HEK293 (cell line): ENCODE measurements at regions not wholly inside any gene's neighbourhood (a gene's known extent, or its start where the extent isn't known, plus 50 kb on each side); places are given as distances from the start of the nearest gene placed in this dataset.

Source experiments
- CTCF ChIA-PET: fragments of 350-600 bp; formaldehyde crosslinking; extraction: SDS; loops from one replicate; lab custom pipeline; 2021; ENCODE audit warnings: antibody characterized with exemption; lab: Yijun Ruan, JAX
- POLR2A ChIA-PET: fragments of 300-600 bp; formaldehyde crosslinking; extraction: SDS; loops from one replicate; lab custom pipeline; 2020; ENCODE audit warnings: antibody characterized with exemption, inconsistent platforms; lab: Yijun Ruan, JAX
- H3K27ac ChIP-seq: fragments of 200-500 bp; sonication (Bioruptor generic); 2 replicates; pipeline ENCODE4 v1.5.1; 2014; ENCODE audit warnings: low read depth, low read length, control low read depth, inconsistent platforms; ENCODE audit errors: extremely low read depth
- H3K36me3 ChIP-seq, 2 experiments: fragments of 200-500 bp in 1 of 2; sonication (Bioruptor generic) in 1 of 2; 1 replicate in 1 of 2; 2 replicates in 1 of 2; pipeline ENCODE4 v1.5.1; 2014 to 2017; ENCODE audit warnings: inconsistent platforms in 2 of 2, low read length in 2 of 2; ENCODE audit not compliant: control insufficient read depth in 2 of 2, insufficient read depth in 1 of 2
- H3K4me1 ChIP-seq: fragments of 200-500 bp; sonication (Bioruptor generic); 2 replicates; pipeline ENCODE4 v1.5.1; 2014; ENCODE audit warnings: mild to moderate bottlenecking, low read length, inconsistent platforms; ENCODE audit not compliant: control insufficient read depth, insufficient read depth
- H3K4me3 ChIP-seq: 2 replicates; pipeline ENCODE4 v1.5.1; 2011; ENCODE audit warnings: low read depth, mild to moderate bottlenecking, control low read depth, low read length, moderate library complexity
- H3K9me3 ChIP-seq: fragments of 200-500 bp; sonication (Bioruptor generic); 2 replicates; pipeline ENCODE4 v1.5.1; 2014; ENCODE audit warnings: low read depth, low read length, inconsistent platforms; ENCODE audit not compliant: control insufficient read depth, insufficient read depth
- ATF2 ChIP-seq: fragments of 450-650 bp; formaldehyde crosslinking; IDR thresholded peaks from 2 replicates; pipeline ENCODE4 v1.5.1; 2016; ENCODE audit warnings: missing biosample characterization, missing genetic modification characterization, low read depth
- BCL11A ChIP-seq: fragments of 450-650 bp; formaldehyde crosslinking; IDR thresholded peaks from 2 replicates; pipeline ENCODE4 v1.5.1; 2016; ENCODE audit warnings: low read depth, missing biosample characterization, missing genetic modification characterization
- BCL6B ChIP-seq: fragments of 450-650 bp; formaldehyde crosslinking; IDR thresholded peaks from 2 replicates; pipeline ENCODE4 v1.5.1; 2017; ENCODE audit warnings: missing biosample characterization, missing genetic modification characterization
- FEZF1 ChIP-seq: fragments of 450-650 bp; formaldehyde crosslinking; IDR thresholded peaks from 2 replicates; pipeline ENCODE4 v1.5.1; 2016; ENCODE audit warnings: missing biosample characterization, missing genetic modification characterization
- GLIS2 ChIP-seq: fragments of 450-650 bp; formaldehyde crosslinking; IDR thresholded peaks from 2 replicates; pipeline ENCODE4 v1.5.1; 2016; ENCODE audit warnings: missing biosample characterization, missing genetic modification characterization
- HOXC10 ChIP-seq: sonication (generic); formaldehyde crosslinking; IDR thresholded peaks from 2 replicates; pipeline ENCODE4 v1.8.1; 2023; ENCODE audit warnings: mild to moderate bottlenecking, missing genetic modification reagents
- KLF1 ChIP-seq: fragments of 450-650 bp; formaldehyde crosslinking; IDR thresholded peaks from 2 replicates; pipeline ENCODE4 v1.5.1; 2016; ENCODE audit warnings: missing biosample characterization, missing genetic modification characterization
- KLF8 ChIP-seq: fragments of 450-650 bp; formaldehyde crosslinking; IDR thresholded peaks from 2 replicates; pipeline ENCODE4 v1.5.1; 2016; ENCODE audit warnings: missing biosample characterization, missing genetic modification characterization
- PRDM1 ChIP-seq: fragments of 450-650 bp; formaldehyde crosslinking; IDR thresholded peaks from 2 replicates; pipeline ENCODE4; 2016; ENCODE audit warnings: missing biosample characterization, missing genetic modification characterization
- SETDB1 ChIP-seq: IDR thresholded peaks from one replicate; pipeline ENCODE4 v1.6.1; 2017; ENCODE audit warnings: mild to moderate bottlenecking, low read length, moderate library complexity, mixed read lengths; ENCODE audit not compliant: insufficient read length
- SP7 ChIP-seq: fragments of 450-650 bp; formaldehyde crosslinking; IDR thresholded peaks from 2 replicates; pipeline ENCODE4 v1.5.1; 2016; ENCODE audit warnings: missing biosample characterization, missing genetic modification characterization
- ZNF133 ChIP-seq: fragments of 450-650 bp; formaldehyde crosslinking; IDR thresholded peaks from 2 replicates; pipeline ENCODE4 v1.5.1; 2016; ENCODE audit warnings: missing biosample characterization, missing genetic modification characterization
- ZNF2 ChIP-seq: fragments of 450-650 bp; formaldehyde crosslinking; IDR thresholded peaks from 2 replicates; pipeline ENCODE4 v1.5.1; 2016; ENCODE audit warnings: missing biosample characterization, missing genetic modification characterization
- ZNF214 ChIP-seq: fragments of 450-650 bp; formaldehyde crosslinking; IDR thresholded peaks from 2 replicates; pipeline ENCODE4 v1.5.1; 2017; ENCODE audit warnings: missing biosample characterization, mild to moderate bottlenecking, missing genetic modification characterization, borderline replicate concordance
- ZNF239 ChIP-seq: fragments of 450-650 bp; formaldehyde crosslinking; IDR thresholded peaks from 2 replicates; pipeline ENCODE4 v1.5.1; 2016; ENCODE audit warnings: missing biosample characterization, missing genetic modification characterization
- ZNF248 ChIP-seq: fragments of 450-650 bp; formaldehyde crosslinking; IDR thresholded peaks from 2 replicates; pipeline ENCODE4 v1.5.1; 2017; ENCODE audit warnings: missing biosample characterization, missing genetic modification characterization
- ZNF621 ChIP-seq: fragments of 450-650 bp; formaldehyde crosslinking; IDR thresholded peaks from 2 replicates; pipeline ENCODE4 v1.5.1; 2017; ENCODE audit warnings: missing biosample characterization, missing genetic modification characterization
- ZNF629 ChIP-seq: fragments of 450-650 bp; formaldehyde crosslinking; IDR thresholded peaks from 2 replicates; pipeline ENCODE4 v1.5.1; 2017; ENCODE audit warnings: missing biosample characterization, missing genetic modification characterization
- ZNF704 ChIP-seq: fragments of 450-650 bp; formaldehyde crosslinking; IDR thresholded peaks from 2 replicates; pipeline ENCODE4 v1.5.1; 2016; ENCODE audit warnings: missing biosample characterization, missing genetic modification characterization
- ZNF776 ChIP-seq: fragments of 450-650 bp; formaldehyde crosslinking; IDR thresholded peaks from 2 replicates; pipeline ENCODE4 v1.5.0; 2017; ENCODE audit warnings: missing biosample characterization, missing genetic modification characterization, borderline replicate concordance
- ZSCAN5A ChIP-seq: fragments of 450-650 bp; formaldehyde crosslinking; IDR thresholded peaks from 2 replicates; pipeline ENCODE4 v1.5.1; 2016; ENCODE audit warnings: missing biosample characterization, missing genetic modification characterization

GRCh38 chr5:118007262-118007661, 981.1 kb downstream of the DTWD2 start:
- CTCF ChIA-PET = no interaction called here
- no peak overlapping the region for H3K27ac ChIP-seq

GRCh38 chr5:118006219-118006618, 982.1 kb downstream of the DTWD2 start:
- CTCF ChIA-PET = no interaction called here

More at GRCh38 chr5:118007262-118007661, 981.1 kb downstream of the DTWD2 start:
- TF ChIP-seq ZSCAN5A (no peak), ZNF629 (tag by site-specific recombination) (no peak), KLF8 (tag by site-specific recombination) (no peak), SETDB1 (no peak)
- Histone ChIP-seq H3K9me3 (no peaks in the 10 kb centered on the region), H3K36me3 (no peaks in the 10 kb centered on the region), H3K4me1 (no peaks in the 10 kb centered on the region), H3K4me3 (no peak overlapping the region)
- POLR2A ChIA-PET = no interaction called here

GRCh38 chr5:117999939-118000549, 988.3 kb downstream of the DTWD2 start:
- Histone ChIP-seq H3K27ac (no peak overlapping the region), H3K9me3 (no peaks in the 10 kb centered on the region), H3K4me3 (no peak overlapping the region), H3K36me3 (no peaks in the 10 kb centered on the region), H3K4me1 (no peaks in the 10 kb centered on the region)
- ChIA-PET CTCF (no interaction called here), POLR2A (no interaction called here)
- TF ChIP-seq GLIS2 = no peak
- TF ChIP-seq KLF1 (tag by site-specific recombination) = no peak
- TF ChIP-seq ZNF776 = no peak
- TF ChIP-seq HOXC10 (CRISPR knock-in tag) = no peak
- no peak for TF ChIP-seq FEZF1 (tag by site-specific recombination)
- TF ChIP-seq ZNF704 (tag by site-specific recombination) = no peak
- no peak for TF ChIP-seq BCL11A (tag by site-specific recombination)
- TF ChIP-seq ZNF248 (tag by site-specific recombination) = no peak
- no peak for TF ChIP-seq ZNF2 (tag by site-specific recombination)

More at GRCh38 chr5:118006219-118006618, 982.1 kb downstream of the DTWD2 start:
- no peak for TF ChIP-seq ATF2 (tag by site-specific recombination)
- no peak for TF ChIP-seq ZNF239 (tag by site-specific recombination)
- TF ChIP-seq ZNF621 = no peak
- TF ChIP-seq ZNF133 (tag by site-specific recombination) = no peak
- no peak for TF ChIP-seq ZNF629 (tag by site-specific recombination)
- no peak for TF ChIP-seq PRDM1 (tag by site-specific recombination)
- TF ChIP-seq ZNF214 (tag by site-specific recombination) = no peak
- TF ChIP-seq SP7 = no peak
- TF ChIP-seq BCL6B = no peak
- no peaks in the 10 kb centered on the region for H3K36me3 ChIP-seq
- no peaks in the 10 kb centered on the region for H3K9me3 ChIP-seq
- no peaks in the 10 kb centered on the region for H3K4me1 ChIP-seq
- POLR2A ChIA-PET = no interaction called here
- no peak overlapping the region for H3K27ac ChIP-seq
- no peak overlapping the region for H3K4me3 ChIP-seq
